Ishikawa (cell line): ENCODE measurements at regions not wholly inside any gene's neighbourhood (a gene's known extent, or its start where the extent isn't known, plus 50 kb on each side); places are given as distances from the start of the nearest gene placed in this dataset.

ENCODE experiments used
- RAD21 ChIP-seq: IDR thresholded peaks from 2 replicates; pipeline ENCODE4 v1.6.1; 2012; ENCODE audit warnings: low read depth
- TCF12 ChIP-seq: IDR thresholded peaks from 2 replicates; pipeline ENCODE4 v1.6.1; 2012; ENCODE audit warnings: low read depth

DNA sequence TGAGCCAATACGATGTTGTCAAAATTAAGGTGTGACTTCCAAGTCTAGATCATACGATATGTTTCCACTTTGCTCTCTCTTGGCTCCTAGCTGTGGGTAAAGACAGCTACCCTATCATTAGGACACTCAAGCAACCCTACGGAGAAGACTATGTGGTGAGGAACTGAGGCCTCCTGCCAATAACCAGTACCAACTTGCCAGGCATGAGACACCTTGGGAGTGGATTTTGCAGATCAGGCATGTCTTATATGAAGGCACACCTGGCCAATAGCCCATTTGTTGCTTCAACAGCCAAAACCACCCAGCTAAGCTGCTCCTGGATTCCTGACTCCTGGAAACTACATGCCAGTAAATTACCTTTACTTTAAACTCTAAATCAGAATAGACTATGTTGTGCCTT lies 863.4 kb downstream of the DHX35 start:
- no peak for TF ChIP-seq TCF12
- TF ChIP-seq RAD21 = no peak
